ENCODE measurements at regions not wholly inside any gene's neighbourhood (a gene's known extent, or its start where the extent isn't known, plus 50 kb on each side); places are given as distances from the start of the nearest gene placed in this dataset.

DNA sequence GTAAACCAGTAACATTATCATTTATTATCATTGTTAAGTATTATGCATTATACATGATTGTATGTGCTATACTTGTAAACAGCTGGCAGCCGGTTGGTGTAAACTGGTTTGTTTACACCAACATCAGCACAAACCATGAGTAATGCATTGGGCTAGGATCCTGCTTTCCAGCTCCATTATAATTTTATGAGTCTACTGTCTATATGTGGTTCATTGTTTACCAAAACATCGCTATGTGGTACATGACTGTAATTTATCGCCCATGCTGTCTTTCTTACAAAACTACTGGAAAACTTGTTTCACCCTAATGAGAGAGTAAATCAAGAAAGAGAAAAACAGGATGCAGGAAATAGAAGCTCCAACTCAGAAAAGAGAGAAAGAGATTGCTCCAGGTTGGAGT, 224.8 kb upstream of the CBLB start:
- H3K36me3 ChIP-seq, result no peaks in the 10 kb centered on the region
- no peak for DNase-seq
- TF ChIP-seq POLR2AphosphoS5 (IDR thresholded peaks at IDR 0.05) (no peak), POLR2A (IDR thresholded peaks at IDR 0.05) (no peak), EP300 (IDR thresholded peaks at IDR 0.05; ENCODE audit: low read depth) (no peak)
- TF ChIP-seq, protein P1, sequence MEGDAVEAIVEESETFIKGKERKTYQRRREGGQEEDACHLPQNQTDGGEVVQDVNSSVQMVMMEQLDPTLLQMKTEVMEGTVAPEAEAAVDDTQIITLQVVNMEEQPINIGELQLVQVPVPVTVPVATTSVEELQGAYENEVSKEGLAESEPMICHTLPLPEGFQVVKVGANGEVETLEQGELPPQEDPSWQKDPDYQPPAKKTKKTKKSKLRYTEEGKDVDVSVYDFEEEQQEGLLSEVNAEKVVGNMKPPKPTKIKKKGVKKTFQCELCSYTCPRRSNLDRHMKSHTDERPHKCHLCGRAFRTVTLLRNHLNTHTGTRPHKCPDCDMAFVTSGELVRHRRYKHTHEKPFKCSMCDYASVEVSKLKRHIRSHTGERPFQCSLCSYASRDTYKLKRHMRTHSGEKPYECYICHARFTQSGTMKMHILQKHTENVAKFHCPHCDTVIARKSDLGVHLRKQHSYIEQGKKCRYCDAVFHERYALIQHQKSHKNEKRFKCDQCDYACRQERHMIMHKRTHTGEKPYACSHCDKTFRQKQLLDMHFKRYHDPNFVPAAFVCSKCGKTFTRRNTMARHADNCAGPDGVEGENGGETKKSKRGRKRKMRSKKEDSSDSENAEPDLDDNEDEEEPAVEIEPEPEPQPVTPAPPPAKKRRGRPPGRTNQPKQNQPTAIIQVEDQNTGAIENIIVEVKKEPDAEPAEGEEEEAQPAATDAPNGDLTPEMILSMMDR (IDR thresholded peaks at IDR 0.05), result no peak
- no peak overlapping the region for H3K4me3 ChIP-seq
- H3K9me3 ChIP-seq, result no peaks in the 10 kb centered on the region
- intact Hi-C loops (cut with DNase I; ENCODE audit: low total_unique reads) (no loop called here), in situ Hi-C loops (cut with MboI; ENCODE audit: low pct_ligation_motif_present in 1 of 4, low pct_unique_long_range_greater_than_20kb in 1 of 4, low sequenced_read_pairs in 3 of 4) (no loop called here)
- 85 to 92% methylated on average over 3 of the region's 3 CpGs for whole genome bisulfite sequencing, 2 donors (ENCODE audit: low coverage in 1 of 2)
- no peak overlapping the region for H3K27ac ChIP-seq
- H3K27me3 ChIP-seq, result no peaks in the 10 kb centered on the region
- no peaks in the 10 kb centered on the region for H3K4me1 ChIP-seq

DNA sequence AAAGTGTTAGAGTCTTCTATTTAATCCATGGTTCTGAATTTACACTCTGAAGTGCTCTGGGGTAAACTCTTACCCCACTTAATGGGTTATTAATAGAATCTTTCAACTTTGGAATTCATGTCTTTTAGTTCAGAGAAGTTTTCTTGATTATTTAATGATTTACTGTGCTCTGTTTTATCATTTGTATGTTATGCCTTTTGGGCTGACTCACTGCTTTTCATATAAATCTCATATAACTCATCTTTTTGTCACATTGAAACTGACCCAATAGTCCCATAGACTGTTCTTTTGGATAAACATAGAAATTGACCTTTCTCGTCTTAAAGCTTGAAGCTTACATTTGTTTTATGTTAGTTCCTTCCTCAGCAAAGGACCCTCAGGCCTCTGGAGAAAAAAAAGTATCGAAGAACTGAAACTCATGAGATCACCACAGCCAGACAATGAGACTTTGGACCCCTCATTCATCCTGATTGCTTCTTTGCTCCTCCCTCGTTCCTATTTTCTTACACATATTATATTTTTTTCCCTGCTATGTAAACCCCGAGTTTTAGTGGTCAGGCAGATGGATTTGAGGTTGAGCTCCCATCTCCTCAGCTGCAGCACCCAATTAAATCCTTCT, 229.1 kb upstream of the CBLB start:
- 58 to 69% methylated on average over 3 to 4 of the region's 4 CpGs for whole genome bisulfite sequencing, 2 donors (ENCODE audit: low coverage in 1 of 2)
- no peak for DNase-seq
- intact Hi-C loops (cut with DNase I; ENCODE audit: low total_unique reads), result no loop called here
- Histone ChIP-seq H3K4me1 (no peaks in the 10 kb centered on the region), H3K9me3 (no peaks in the 10 kb centered on the region), H3K27me3 (no peaks in the 10 kb centered on the region), H3K27ac (no peak overlapping the region), H3K36me3 (no peaks in the 10 kb centered on the region), H3K4me3 (no peak overlapping the region)
- no peak for TF ChIP-seq EP300 (IDR thresholded peaks at IDR 0.05; ENCODE audit: low read depth)
- TF ChIP-seq, protein P1 (IDR thresholded peaks at IDR 0.05), result no peak
- no peak for TF ChIP-seq POLR2AphosphoS5 (IDR thresholded peaks at IDR 0.05)
- TF ChIP-seq POLR2A (IDR thresholded peaks at IDR 0.05), result no peak
- in situ Hi-C loops (cut with MboI; ENCODE audit: low pct_ligation_motif_present in 1 of 4, low pct_unique_long_range_greater_than_20kb in 1 of 4, low sequenced_read_pairs in 3 of 4), result no loop called here

DNA sequence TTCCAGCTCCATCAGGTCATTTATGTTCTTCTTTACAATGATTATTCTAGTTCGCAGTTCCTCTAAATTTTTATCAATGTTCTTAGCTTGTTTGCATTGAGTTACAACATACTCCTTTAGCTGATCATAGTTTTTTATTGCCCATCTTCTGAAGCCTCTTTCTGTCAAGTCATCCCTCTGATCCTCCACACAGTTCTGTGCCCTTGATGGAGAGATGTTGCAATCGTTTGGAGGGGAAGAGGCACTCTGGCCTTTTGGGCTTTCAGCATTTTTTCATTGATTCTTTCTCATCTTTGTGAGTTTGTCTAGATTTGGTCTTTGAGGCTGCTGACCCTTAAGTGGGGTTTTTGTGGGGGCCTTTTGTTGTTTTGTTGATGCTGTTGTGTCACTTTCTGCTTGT, 234.6 kb upstream of the CBLB start:
- H3K27me3 ChIP-seq, result no peaks in the 10 kb centered on the region
- no peak overlapping the region for H3K4me3 ChIP-seq
- in situ Hi-C loops (cut with MboI; ENCODE audit: low pct_ligation_motif_present in 1 of 4, low pct_unique_long_range_greater_than_20kb in 1 of 4, low sequenced_read_pairs in 3 of 4), result no loop called here
- H3K27ac ChIP-seq, result no peak overlapping the region
- intact Hi-C loops (cut with DNase I; ENCODE audit: low total_unique reads), result no loop called here
- DNase-seq, result no peak
- WGBS, 2 donors (ENCODE audit: low coverage in 1 of 2), result 76 to 84% methylated on average over 2 of the region's 2 CpGs
- no peaks in the 10 kb centered on the region for H3K9me3 ChIP-seq
- no peaks in the 10 kb centered on the region for H3K4me1 ChIP-seq
- no peaks in the 10 kb centered on the region for H3K36me3 ChIP-seq
- TF ChIP-seq POLR2AphosphoS5 (IDR thresholded peaks at IDR 0.05) (no peak), POLR2A (IDR thresholded peaks at IDR 0.05) (no peak)
- TF ChIP-seq, protein P1 (IDR thresholded peaks at IDR 0.05), result no peak

DNA sequence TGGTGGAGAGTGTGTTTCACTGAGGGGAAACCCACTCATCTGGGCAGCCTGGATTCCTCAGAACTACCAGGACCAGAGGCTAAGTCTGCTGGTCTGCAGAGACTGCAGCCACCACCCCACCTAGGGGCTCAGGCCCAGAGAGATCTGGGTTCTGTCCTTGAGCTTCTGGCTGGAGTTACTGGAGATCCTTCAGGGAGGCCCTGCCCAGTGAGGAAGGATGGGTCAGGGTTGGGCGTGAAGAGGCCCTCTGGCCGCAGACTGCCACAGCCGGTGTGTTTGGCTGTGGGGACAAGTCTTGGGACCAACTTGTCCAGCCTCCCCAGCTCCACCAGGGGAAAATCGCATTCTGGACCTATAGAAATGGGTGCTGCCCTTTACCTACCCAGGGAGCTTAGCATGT, 235.3 kb upstream of the CBLB start:
- Histone ChIP-seq H3K9me3 (no peaks in the 10 kb centered on the region), H3K4me3 (no peak overlapping the region), H3K4me1 (no peaks in the 10 kb centered on the region), H3K36me3 (no peaks in the 10 kb centered on the region), H3K27me3 (no peaks in the 10 kb centered on the region), H3K27ac (no peak overlapping the region)
- intact Hi-C loops (cut with DNase I; ENCODE audit: low total_unique reads) (no loop called here), in situ Hi-C loops (cut with MboI; ENCODE audit: low pct_ligation_motif_present in 1 of 4, low pct_unique_long_range_greater_than_20kb in 1 of 4, low sequenced_read_pairs in 3 of 4) (no loop called here)
- DNase-seq, result no peak
- 91% methylated on average over 4 of the region's 4 CpGs; no CpG with 5 or more reads in 1 of the 2 donors for WGBS, 2 donors (ENCODE audit: low coverage in 1 of 2)
- TF ChIP-seq EP300 (IDR thresholded peaks at IDR 0.05; ENCODE audit: low read depth) (no peak), POLR2A (IDR thresholded peaks at IDR 0.05) (no peak), POLR2AphosphoS5 (IDR thresholded peaks at IDR 0.05) (no peak)
- TF ChIP-seq, protein P1 (IDR thresholded peaks at IDR 0.05), result no peak

Data from transverse colon (tissue), 4 donors.